GM13976 (cell line): ENCODE measurements at regions not wholly inside any gene's neighbourhood (a gene's known extent, or its start where the extent isn't known, plus 50 kb on each side); places are given as distances from the start of the nearest gene placed in this dataset.

Experiments
- DNase-seq: peaks from one replicate; pipeline ENCODE4 v3.0.0; 2012; ENCODE audit warnings: low spot score
- CTCF ChIP-seq: IDR thresholded peaks from 2 replicates; pipeline ENCODE4 v1.5.1; 2012; ENCODE audit warnings: borderline replicate concordance, mild to moderate bottlenecking; ENCODE audit not compliant: insufficient read depth; ENCODE audit errors: extremely low read depth, missing control alignments, control extremely low read depth
- in situ Hi-C: fragments of 300-500 bp; cut with MboI; formaldehyde crosslinking; loops from one replicate; pipeline ENCODE4 v1.12.0; 2022; ENCODE audit warnings: low sequenced_read_pairs, mixed read lengths, inconsistent platforms; ENCODE audit not compliant: unreplicated experiment

- no peak for DNase-seq
- TF ChIP-seq CTCF = no peak
- in situ Hi-C loops = no loop called here
These were observed 151.8 kb upstream of the NCAM1 start for GRCh38 chr11:112809429-112809828.

- DNase-seq = no peak
- no peak for TF ChIP-seq CTCF
- in situ Hi-C loops = no loop called here
These were observed 150.3 kb upstream of the NCAM1 start for GRCh38 chr11:112810951-112811350.

GRCh38 chr11:112811783-112812182 is 149.4 kb upstream of the NCAM1 start:
- TF ChIP-seq CTCF = no peak
- in situ Hi-C loops = no loop called here
- DNase-seq = no peak

GRCh38 chr11:112812729-112813128 is 148.5 kb upstream of the NCAM1 start:
- DNase-seq = no peak
- TF ChIP-seq CTCF = no peak
- in situ Hi-C loops = no loop called here

GRCh38 chr11:112814168-112814567 is 147.1 kb upstream of the NCAM1 start:
- in situ Hi-C loops = no loop called here
- TF ChIP-seq CTCF = no peak
- DNase-seq = no peak

- no peak for TF ChIP-seq CTCF
- in situ Hi-C loops = no loop called here
- DNase-seq = no peak
These were observed 143.8 kb upstream of the NCAM1 start for GRCh38 chr11:112817376-112817775.
